HL-60 (cell line): ENCODE measurements at regions not wholly inside any gene's neighbourhood (a gene's known extent, or its start where the extent isn't known, plus 50 kb on each side); places are given as distances from the start of the nearest gene placed in this dataset.

Source experiments
- GABPA ChIP-seq: IDR thresholded peaks from 2 replicates; pipeline ENCODE4 v1.6.1; 2012; ENCODE audit warnings: low read depth
- POLR2AphosphoS5 ChIP-seq: IDR thresholded peaks from 2 replicates; pipeline ENCODE4 v1.6.1; 2012; ENCODE audit warnings: low read depth
- TF ChIP-seq, protein P1 (sequence below): IDR thresholded peaks from one replicate; pipeline ENCODE4 v1.5.1; 2011; ENCODE audit warnings: low read length, control low read depth, inconsistent platforms; ENCODE audit not compliant: insufficient read depth
- TF ChIP-seq, protein P2 (sequence below): IDR thresholded peaks from 2 replicates; pipeline ENCODE4 v1.6.1; 2012; ENCODE audit warnings: low read depth; ENCODE audit not compliant: insufficient replicate concordance

GRCh38 chr4:14260591-14260990 lies 633.1 kb upstream of the BOD1L1 start:
- TF ChIP-seq, protein P1, sequence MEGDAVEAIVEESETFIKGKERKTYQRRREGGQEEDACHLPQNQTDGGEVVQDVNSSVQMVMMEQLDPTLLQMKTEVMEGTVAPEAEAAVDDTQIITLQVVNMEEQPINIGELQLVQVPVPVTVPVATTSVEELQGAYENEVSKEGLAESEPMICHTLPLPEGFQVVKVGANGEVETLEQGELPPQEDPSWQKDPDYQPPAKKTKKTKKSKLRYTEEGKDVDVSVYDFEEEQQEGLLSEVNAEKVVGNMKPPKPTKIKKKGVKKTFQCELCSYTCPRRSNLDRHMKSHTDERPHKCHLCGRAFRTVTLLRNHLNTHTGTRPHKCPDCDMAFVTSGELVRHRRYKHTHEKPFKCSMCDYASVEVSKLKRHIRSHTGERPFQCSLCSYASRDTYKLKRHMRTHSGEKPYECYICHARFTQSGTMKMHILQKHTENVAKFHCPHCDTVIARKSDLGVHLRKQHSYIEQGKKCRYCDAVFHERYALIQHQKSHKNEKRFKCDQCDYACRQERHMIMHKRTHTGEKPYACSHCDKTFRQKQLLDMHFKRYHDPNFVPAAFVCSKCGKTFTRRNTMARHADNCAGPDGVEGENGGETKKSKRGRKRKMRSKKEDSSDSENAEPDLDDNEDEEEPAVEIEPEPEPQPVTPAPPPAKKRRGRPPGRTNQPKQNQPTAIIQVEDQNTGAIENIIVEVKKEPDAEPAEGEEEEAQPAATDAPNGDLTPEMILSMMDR = no peak
- TF ChIP-seq GABPA (no peak), POLR2AphosphoS5 (no peak)
- TF ChIP-seq, protein P2, sequence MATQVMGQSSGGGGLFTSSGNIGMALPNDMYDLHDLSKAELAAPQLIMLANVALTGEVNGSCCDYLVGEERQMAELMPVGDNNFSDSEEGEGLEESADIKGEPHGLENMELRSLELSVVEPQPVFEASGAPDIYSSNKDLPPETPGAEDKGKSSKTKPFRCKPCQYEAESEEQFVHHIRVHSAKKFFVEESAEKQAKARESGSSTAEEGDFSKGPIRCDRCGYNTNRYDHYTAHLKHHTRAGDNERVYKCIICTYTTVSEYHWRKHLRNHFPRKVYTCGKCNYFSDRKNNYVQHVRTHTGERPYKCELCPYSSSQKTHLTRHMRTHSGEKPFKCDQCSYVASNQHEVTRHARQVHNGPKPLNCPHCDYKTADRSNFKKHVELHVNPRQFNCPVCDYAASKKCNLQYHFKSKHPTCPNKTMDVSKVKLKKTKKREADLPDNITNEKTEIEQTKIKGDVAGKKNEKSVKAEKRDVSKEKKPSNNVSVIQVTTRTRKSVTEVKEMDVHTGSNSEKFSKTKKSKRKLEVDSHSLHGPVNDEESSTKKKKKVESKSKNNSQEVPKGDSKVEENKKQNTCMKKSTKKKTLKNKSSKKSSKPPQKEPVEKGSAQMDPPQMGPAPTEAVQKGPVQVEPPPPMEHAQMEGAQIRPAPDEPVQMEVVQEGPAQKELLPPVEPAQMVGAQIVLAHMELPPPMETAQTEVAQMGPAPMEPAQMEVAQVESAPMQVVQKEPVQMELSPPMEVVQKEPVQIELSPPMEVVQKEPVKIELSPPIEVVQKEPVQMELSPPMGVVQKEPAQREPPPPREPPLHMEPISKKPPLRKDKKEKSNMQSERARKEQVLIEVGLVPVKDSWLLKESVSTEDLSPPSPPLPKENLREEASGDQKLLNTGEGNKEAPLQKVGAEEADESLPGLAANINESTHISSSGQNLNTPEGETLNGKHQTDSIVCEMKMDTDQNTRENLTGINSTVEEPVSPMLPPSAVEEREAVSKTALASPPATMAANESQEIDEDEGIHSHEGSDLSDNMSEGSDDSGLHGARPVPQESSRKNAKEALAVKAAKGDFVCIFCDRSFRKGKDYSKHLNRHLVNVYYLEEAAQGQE = no peak
